ENCODE measurements at regions not wholly inside any gene's neighbourhood (a gene's known extent, or its start where the extent isn't known, plus 50 kb on each side); places are given as distances from the start of the nearest gene placed in this dataset.
A peak's percentile ranks its signal among the peaks of the same experiment; 100 is the strongest.

- H3K27me3 Mint-ChIP-seq (ENCODE audit: unreplicated experiment), result no peaks in the 10 kb centered on the region
- TF ChIP-seq CTCF (IDR thresholded peaks at IDR 0.05; ENCODE audit: partially characterized antibody, unreplicated experiment), result no peak
- H3K4me1 Mint-ChIP-seq (ENCODE audit: low read depth, unreplicated experiment), result peaks cover 8% of the 10 kb centered on the region
- H3K4me3 Mint-ChIP-seq (ENCODE audit: unreplicated experiment), result no peak overlapping the region
- H3K36me3 Mint-ChIP-seq (ENCODE audit: unreplicated experiment), result no peaks in the 10 kb centered on the region
- no peak overlapping the region for H3K27ac Mint-ChIP-seq (ENCODE audit: unreplicated experiment)
- H3K9me3 Mint-ChIP-seq (ENCODE audit: unreplicated experiment), result peaks cover 2% of the 10 kb centered on the region
- no peak for DNase-seq
These were observed 123.6 kb downstream of the CCDC34 start for GRCh38 chr11:27239305-27239942.

GRCh38 chr11:27238811-27239210, 124.2 kb downstream of the CCDC34 start:
- DNase-seq, result no peak
- no peaks in the 10 kb centered on the region for H3K27me3 Mint-ChIP-seq (ENCODE audit: unreplicated experiment)
- H3K27ac Mint-ChIP-seq (ENCODE audit: unreplicated experiment), result no peak overlapping the region
- H3K36me3 Mint-ChIP-seq (ENCODE audit: unreplicated experiment), result no peaks in the 10 kb centered on the region
- H3K4me1 Mint-ChIP-seq (ENCODE audit: low read depth, unreplicated experiment), result peaks cover 11% of the 10 kb centered on the region
- H3K4me3 Mint-ChIP-seq (ENCODE audit: unreplicated experiment), result no peak overlapping the region
- no peak for TF ChIP-seq CTCF (IDR thresholded peaks at IDR 0.05; ENCODE audit: partially characterized antibody, unreplicated experiment)
- H3K9me3 Mint-ChIP-seq (ENCODE audit: unreplicated experiment), result no peaks in the 10 kb centered on the region

GRCh38 chr11:27237643-27238042, 125.4 kb downstream of the CCDC34 start:
- Mint-ChIP-seq H3K4me3 (ENCODE audit: unreplicated experiment) (no peak overlapping the region), H3K4me1 (ENCODE audit: low read depth, unreplicated experiment) (peaks cover 15% of the 10 kb centered on the region), H3K27me3 (ENCODE audit: unreplicated experiment) (no peaks in the 10 kb centered on the region), H3K9me3 (ENCODE audit: unreplicated experiment) (peaks cover 7% of the 10 kb centered on the region), H3K36me3 (ENCODE audit: unreplicated experiment) (no peaks in the 10 kb centered on the region), H3K27ac (ENCODE audit: unreplicated experiment) (no peak overlapping the region)
- DNase-seq, result no peak
- no peak for TF ChIP-seq CTCF (IDR thresholded peaks at IDR 0.05; ENCODE audit: partially characterized antibody, unreplicated experiment)

GRCh38 chr11:27234961-27235360, 128.1 kb downstream of the CCDC34 start:
- Mint-ChIP-seq H3K9me3 (ENCODE audit: unreplicated experiment) (peaks cover 7% of the 10 kb centered on the region), H3K4me1 (ENCODE audit: low read depth, unreplicated experiment) (peaks cover 15% of the 10 kb centered on the region), H3K4me3 (ENCODE audit: unreplicated experiment) (no peak overlapping the region), H3K27me3 (ENCODE audit: unreplicated experiment) (no peaks in the 10 kb centered on the region), H3K36me3 (ENCODE audit: unreplicated experiment) (no peaks in the 10 kb centered on the region), H3K27ac (ENCODE audit: unreplicated experiment) (no peak overlapping the region)
- TF ChIP-seq CTCF (IDR thresholded peaks at IDR 0.05; ENCODE audit: partially characterized antibody, unreplicated experiment), result no peak
- no peak for DNase-seq

GRCh38 chr11:27234043-27234668, 128.9 kb downstream of the CCDC34 start:
- Mint-ChIP-seq H3K36me3 (ENCODE audit: unreplicated experiment) (no peaks in the 10 kb centered on the region), H3K27me3 (ENCODE audit: unreplicated experiment) (no peaks in the 10 kb centered on the region), H3K27ac (ENCODE audit: unreplicated experiment) (peak overlapping the region; percentile 89), H3K4me3 (ENCODE audit: unreplicated experiment) (no peak overlapping the region), H3K9me3 (ENCODE audit: unreplicated experiment) (peaks cover 7% of the 10 kb centered on the region), H3K4me1 (ENCODE audit: low read depth, unreplicated experiment) (peaks cover 12% of the 10 kb centered on the region)
- no peak for TF ChIP-seq CTCF (IDR thresholded peaks at IDR 0.05; ENCODE audit: partially characterized antibody, unreplicated experiment)
- peak; percentile 25 for DNase-seq
